GM11168 (cell line): ENCODE measurements at regions not wholly inside any gene's neighbourhood (a gene's known extent, or its start where the extent isn't known, plus 50 kb on each side); places are given as distances from the start of the nearest gene placed in this dataset.
"Not testable (repeated sequence)": the region's sequence is repeated elsewhere in the genome, so short reads cannot be mapped to it uniquely, and the experiment has no call there.

Experiments used
- in situ Hi-C: fragments of 300-500 bp; cut with MboI; formaldehyde crosslinking; loops from one replicate; pipeline ENCODE4 v1.12.0; 2022; ENCODE audit warnings: low sequenced_read_pairs; ENCODE audit not compliant: unreplicated experiment

GRCh38 chr5:91797576-91797975 is 414.5 kb upstream of the ARRDC3 start:
- in situ Hi-C loops, result no loop called here

- in situ Hi-C loops, result no loop called here
Observed at GRCh38 chr5:91794856-91795548, 411.9 kb upstream of the ARRDC3 start.

- in situ Hi-C loops, result no loop called here
Observed at GRCh38 chr5:91794455-91794854, 411.3 kb upstream of the ARRDC3 start.

DNA sequence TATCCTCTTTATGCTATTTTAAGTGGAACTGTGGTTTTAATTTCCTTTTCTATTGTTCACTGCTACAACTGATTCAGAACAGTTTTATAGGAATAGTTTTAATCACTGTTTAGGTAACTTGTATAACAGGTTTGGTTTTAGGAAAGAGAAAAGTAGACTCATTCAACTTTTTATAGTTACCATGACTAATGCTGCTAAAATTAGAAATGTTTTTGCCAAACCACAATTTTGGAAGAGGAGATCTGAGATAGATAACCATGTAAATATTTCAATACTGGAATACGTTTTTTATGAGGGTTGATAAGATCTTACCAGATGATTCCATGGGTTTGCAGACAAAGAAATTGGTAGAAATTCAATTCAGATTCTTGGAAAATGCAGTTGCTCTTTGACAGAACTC is 404.6 kb upstream of the ARRDC3 start:
- in situ Hi-C loops, result no loop called here

GRCh38 chr5:91777671-91778070 is 394.6 kb upstream of the ARRDC3 start:
- in situ Hi-C loops, result no loop called here

DNA sequence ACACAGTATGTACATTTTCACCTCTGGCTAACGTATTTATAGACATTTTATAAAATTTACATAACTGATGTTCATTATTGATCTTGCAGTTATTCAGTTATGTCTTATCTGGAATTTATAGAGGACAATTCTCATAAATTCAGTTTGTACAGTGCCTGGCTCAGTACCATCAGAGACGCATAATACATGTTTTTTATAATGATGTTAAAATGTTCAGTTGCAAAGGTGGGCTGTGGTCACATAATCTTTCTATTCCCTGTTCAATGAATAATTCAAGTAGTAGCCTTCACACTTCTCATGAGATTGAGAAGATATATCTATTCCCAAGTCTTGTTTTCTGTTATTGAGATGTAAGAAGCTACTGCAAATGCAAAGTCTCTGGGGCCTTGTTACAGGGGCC is 393.1 kb upstream of the ARRDC3 start:
- in situ Hi-C loops, result no loop called here

- in situ Hi-C loops, result no loop called here
Observed at GRCh38 chr5:91770400-91770799, 387.3 kb upstream of the ARRDC3 start.

DNA sequence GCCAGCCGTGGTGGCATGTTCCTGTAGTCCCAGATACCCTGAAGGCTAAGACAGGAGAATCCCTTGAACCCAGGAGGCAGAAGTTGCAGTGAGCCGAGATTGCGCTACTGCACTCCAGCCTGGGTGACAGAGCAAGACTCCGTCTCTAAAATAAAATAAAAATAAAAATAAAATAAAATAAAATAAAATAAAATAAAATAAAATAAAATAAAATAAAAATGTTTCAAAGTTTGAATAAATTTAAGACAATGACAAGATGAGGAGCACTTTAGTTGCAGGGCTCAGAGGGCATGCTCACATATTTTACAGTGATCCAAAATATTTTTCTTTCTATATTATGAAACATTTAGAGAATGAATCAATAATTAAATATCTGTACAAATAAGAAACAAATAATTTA is 374.3 kb upstream of the ARRDC3 start:
- in situ Hi-C loops, result not testable (repeated sequence)

DNA sequence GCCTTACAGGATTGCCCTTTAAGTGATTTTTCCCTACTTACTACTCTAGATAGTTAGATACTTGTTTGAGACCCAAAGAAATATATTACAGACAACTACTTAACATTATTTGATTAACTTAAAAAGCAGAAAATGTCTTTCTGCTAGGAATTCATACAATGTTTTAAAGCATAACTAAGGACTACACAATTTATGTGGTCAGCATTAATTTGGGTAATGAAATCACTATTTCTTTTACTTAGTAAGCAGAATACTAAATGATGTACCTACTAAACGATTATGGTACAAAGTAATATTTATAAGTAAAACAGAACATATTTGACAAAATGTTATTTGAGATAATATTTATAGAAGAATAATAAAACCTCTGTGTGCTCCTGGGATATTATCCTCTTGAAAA is 371.9 kb upstream of the ARRDC3 start:
- in situ Hi-C loops, result no loop called here

DNA sequence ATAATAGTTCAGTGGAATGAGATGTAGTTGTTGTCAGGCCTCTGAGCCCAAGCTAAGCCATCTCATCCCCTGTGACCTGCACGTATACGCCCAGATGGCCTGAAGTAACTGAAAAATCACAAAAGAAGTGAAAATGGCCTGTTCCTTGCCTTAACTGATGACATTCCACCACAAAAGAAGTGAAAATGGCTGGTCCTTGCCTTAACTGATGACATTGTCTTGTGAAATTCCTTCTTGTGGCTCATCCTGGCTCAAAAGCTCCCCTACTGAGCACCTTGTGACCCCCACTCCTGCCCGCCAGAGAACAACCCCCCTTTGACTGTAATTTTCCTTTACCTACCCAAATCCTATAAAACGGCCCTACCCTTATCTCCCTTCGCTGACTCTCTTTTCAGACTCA is 361.4 kb upstream of the ARRDC3 start:
- in situ Hi-C loops, result not testable (repeated sequence)

GRCh38 chr5:91742550-91742949 is 359.4 kb upstream of the ARRDC3 start:
- in situ Hi-C loops, result no loop called here

- in situ Hi-C loops, result no loop called here
Observed at GRCh38 chr5:91741764-91742505, 358.8 kb upstream of the ARRDC3 start.

DNA sequence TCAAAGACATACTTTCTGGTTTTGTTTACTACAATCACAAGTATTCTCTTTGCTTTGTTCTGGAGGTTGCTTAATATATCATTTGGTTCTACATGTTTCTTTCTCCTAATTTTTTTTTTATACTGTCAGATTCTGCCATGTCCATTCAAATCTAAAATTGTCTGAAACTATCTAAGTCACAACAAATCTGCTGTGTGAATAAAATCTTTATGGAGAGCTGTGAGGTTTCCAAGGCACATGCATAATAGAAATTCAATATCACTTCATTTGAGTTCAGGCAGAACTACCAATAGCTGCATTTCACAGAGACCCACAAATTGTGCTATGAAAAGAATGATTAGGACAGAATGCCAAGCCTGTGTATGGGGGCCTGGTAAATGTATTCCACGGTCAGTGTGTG is 346.9 kb upstream of the ARRDC3 start:
- in situ Hi-C loops, result no loop called here

DNA sequence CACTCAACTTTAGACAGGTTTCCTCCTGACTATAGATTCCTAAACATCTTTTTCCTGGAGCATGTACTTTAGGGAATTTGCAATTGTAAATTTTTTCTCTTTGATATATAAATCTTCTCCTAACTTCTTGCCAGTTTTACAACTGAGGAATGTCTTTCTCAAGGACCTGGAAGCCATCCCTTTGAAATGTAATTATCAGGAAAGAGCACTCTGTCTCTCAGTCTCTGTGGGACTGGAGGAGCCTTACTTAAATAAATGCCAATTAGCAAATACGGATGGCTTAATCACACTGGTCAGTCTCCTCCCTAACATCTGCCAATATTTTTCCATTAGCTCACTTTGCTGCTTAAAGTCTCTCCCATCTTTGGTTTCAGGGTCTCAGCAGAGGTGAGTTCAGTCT is 344.3 kb upstream of the ARRDC3 start:
- in situ Hi-C loops, result no loop called here

- in situ Hi-C loops, result no loop called here
Observed at GRCh38 chr5:91722736-91723467, 339.8 kb upstream of the ARRDC3 start.

- in situ Hi-C loops, result no loop called here
Observed at GRCh38 chr5:91712718-91713117, 329.6 kb upstream of the ARRDC3 start.

DNA sequence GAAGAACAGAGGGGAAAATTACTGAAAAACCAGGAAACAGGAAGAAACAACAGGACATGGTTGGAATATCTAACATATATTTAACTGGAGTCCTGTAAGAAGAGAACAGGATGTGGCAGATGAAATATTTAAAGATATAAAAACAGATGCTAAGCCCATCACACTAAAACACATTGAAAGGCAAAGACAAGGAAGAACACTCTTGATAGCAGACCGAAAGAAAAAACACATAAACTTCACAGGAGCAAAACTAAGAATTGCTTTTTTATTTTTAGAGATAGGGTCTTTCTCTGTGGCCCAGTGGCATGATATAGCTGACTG is 324.4 kb upstream of the ARRDC3 start:
- in situ Hi-C loops, result no loop called here

DNA sequence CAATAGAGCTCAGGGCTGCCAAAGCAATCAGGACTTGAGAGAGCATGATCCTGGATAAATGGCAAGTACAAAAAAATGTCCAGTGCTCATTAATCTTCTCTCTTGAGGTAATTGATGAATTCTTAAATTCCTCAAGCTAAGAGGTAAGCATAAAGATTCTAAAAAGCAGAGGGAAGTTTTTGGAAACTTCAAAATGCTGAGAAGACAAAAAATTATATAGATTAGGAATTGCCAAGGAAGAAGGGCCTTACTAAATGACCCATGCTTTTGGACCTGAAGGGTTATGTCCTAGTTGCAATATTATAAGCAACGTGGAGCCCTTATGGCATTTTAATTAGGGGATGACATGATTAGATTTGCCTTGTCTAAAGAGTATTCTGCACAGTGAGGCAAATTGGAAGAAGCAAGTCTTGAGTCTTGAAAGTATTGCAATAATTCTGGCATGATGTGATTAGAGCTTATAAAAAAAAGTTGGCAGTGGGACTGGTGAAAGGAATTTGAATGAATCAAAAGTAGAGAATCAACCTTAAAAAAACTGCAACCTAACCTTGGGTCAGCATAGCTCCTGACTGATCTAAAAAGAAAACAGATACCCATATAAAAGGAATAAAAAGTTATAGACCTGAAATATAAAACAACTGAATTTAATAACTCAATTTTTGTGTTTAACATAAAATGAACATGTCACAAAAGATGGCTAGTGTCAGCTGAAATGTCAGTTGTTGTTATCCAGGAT is 323.8 kb upstream of the ARRDC3 start:
- in situ Hi-C loops, result no loop called here

- in situ Hi-C loops, result no loop called here
Observed at GRCh38 chr5:91703128-91703527, 320.0 kb upstream of the ARRDC3 start.

DNA sequence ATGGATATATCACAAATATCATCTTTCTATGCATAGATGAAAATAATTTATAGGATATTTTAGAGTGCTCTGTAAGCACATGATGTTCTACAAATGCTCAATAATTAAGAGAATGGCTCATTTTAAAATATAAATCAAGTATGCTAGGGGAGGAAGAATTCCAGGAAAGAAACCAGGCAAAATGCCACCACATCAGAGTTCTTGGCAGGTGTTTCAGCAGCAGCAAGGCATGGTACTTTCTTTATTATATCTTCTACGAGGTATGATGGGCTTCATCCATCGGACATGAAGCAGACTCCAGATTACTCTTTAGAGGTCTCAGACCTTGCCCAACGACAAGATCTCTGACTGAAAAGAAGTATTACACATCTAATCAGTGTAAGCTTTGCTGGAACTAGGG is 316.3 kb upstream of the ARRDC3 start:
- in situ Hi-C loops, result no loop called here

DNA sequence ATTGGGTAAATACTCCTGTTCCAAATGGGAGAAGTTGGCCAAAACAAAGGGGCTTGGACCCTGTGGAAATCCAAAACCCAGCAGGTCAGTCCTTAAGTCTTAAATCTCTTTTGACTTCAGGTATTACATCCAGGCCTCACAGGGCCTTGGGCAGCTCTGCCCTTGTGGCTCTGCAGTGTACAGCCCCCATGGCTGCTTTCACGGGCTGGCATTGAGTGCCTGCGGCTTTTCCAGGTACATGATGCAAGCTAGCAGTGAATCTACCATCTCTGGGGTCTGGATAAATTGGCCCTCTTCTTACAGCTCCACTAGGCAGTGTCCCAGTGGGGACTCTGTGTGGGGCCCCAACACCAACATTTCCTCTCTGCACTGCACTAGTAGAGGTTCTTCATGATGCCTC is 308.5 kb upstream of the ARRDC3 start:
- in situ Hi-C loops, result no loop called here
